HG02678 (cell line): ENCODE measurements at regions not wholly inside any gene's neighbourhood (a gene's known extent, or its start where the extent isn't known, plus 50 kb on each side); places are given as distances from the start of the nearest gene placed in this dataset.
A peak's percentile ranks its signal among the peaks of the same experiment; 100 is the strongest.

Experiments used
- ATAC-seq: cut with Tn5 transposase; IDR thresholded peaks from one replicate; pipeline ENCODE4 v1.9.1; 2021; ENCODE audit warnings: mild to moderate bottlenecking, moderate library complexity; ENCODE audit not compliant: unreplicated experiment

DNA sequence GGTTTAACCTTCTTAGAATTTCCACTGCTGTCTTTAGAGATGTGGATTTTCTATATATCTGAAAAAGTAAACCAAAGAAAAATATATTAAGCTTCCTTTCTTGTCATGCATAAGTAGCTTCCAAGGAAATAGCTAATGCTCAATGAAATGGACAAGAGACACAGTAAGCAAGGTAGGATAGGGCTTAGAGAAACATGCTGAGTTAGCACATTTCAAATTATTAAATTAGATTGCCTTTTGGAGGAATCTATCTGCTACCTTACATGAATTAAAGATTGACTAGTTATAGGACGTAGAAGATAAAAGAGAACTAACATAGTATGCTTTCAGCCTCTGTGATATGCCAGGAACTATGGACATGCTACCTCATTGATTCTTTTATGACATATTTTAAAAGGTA is 824.6 kb downstream of the TUSC7 start:
- ATAC-seq, result no peak

DNA sequence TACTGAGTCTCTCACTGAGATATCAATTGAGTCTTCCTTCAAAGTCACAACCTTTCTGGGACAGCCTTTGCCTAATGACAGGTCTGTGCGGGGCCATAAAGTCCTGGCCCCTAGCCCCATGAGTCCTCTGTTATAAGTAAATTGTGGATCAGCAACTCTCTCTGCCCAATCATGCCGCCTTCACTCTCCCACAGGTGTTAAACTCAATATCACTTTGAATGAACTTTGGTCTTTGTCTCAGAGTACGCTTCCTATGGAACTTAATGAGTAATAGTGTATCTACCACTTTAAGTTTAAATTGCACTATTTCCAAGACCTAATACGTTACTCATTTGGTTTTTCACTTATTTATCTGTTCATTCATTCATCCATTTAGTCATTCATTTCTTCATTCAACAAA is 826.4 kb downstream of the TUSC7 start:
- no peak for ATAC-seq

DNA sequence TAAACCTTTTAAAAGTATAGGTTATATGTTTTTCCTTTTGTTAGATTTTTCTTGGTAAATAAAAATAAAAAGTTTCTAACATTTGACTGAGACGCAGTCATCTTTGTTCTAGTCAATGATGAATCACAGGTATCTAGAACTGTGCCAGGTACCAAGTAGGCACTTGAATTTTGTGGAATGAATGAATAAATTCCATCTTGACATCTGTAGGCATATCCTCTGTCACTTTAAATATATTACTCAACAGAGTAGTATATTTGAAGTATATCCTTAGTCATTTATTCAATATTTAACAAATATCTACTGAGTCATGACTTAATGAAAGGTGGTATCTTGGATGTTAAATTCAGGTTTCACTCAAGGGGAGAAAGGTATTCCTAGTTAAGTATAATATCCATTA is 828.4 kb downstream of the TUSC7 start:
- ATAC-seq, result no peak

DNA sequence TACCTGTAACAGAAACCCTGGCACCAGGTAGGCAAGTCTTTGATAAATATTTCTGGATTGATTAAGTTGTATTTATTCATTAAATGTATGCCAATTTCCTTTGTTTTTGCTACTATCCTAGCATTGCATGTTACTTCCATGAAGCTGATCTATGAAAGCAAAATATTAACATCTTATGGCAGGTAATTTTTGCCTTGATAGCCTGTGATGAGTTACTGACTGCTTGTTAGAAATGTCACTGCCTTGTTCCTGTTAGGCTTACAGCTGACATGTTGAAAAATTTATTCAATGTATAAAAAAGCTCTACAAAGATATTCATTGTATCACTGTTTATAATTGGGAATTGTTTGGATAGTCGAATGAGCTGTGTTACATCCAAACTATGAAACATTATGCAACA is 830.1 kb downstream of the TUSC7 start:
- no peak for ATAC-seq

DNA sequence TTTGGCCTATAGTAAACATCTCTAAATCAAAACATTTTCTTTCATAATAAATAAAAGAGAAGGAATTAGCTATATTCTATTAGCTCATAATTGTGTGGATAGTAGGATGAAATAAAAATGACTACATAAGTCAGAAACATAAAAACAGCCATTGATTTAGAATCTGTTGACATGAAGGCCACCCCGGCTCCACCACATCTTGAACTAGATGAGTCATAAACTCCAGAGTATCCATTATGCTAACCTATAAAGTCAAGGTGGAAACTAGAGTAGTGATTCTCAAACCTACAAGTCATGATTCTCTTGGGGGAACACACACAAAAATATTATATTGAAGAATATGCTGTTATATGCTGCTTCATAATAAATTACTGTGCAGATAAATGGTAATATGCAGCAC is 831.0 kb downstream of the TUSC7 start:
- ATAC-seq, result no peak

DNA sequence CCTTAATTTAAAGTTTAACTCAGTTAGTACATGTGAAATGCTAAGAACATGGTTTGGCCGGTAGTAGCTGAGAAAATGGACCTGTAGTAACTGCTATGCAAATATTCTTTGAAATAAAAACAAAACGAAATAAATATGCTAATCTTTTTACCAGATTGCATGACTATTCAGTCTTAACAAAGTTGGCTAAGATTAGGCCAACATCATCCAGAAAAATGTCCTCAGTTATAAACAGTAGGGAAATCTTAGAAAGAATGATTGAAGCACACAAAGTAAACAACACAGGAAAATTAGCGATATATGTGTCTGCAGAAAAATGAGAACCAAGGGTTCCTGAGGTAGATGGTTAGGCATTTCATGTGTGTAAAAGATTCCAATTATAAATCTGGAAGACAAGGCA is 832.1 kb downstream of the TUSC7 start:
- no peak for ATAC-seq

DNA sequence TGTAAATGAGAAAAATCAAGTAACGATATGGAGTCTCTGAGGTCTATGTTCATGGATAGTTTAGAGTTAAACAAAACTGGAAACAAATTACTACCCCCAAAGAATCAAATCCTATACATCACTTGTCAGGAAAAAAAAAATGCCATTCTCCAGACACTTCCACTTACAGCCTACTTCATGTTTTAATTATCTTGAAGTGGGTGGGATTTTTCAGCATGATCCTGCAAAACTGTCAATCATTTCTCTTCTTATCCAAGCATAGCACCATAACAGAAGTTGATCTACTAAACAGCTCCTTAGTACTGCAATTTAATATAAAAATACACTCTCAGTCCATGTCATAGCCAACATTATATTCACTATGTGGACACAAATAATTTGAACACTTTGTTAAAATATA is 833.9 kb downstream of the TUSC7 start:
- no peak for ATAC-seq

DNA sequence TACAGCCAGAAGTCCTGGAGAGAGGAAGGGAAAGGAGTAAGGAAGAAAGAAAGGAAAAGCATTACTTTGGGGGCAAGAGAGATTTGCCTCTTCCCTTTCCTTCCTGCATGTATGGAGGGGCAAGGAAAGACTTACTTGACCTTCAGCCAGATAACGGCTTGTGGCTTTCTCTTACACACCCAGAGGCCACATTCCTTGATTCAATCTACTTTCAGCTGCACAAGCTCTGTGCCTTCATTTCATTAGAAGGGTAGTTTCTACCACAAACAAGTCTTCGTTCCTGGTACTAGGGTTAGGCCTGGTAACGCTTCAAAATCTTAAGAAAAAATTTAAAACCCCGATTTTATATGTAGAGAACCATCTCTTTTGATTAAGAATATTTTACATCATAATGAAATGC is 835.9 kb downstream of the TUSC7 start:
- ATAC-seq, result no peak

DNA sequence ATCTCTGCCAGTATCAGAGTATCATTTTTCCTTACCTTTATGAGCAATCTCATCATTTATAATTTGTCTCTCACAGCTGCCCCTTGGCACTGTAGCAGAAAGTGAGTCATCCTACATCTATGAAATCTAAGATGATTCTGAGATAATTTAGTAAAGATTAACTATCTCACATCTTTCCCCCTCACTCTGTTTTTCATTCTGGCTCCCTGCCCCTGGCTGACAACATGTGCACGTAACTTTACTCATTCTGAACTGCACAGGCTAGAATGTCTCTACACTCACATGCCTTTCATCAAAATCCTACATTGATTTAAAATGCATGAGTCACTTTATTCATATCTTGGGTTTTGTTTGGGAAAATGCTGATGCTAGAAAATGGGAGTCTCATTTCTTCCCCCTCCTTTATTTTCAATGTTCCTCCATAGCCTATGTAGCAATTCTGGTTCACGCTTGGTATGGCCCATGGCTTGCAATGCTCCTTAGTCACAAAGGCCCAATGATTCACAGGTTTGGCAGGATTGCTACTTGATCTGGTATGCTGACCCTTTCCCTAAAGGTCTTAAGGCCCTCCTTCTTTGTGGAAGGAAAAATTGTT is 838.5 kb downstream of the TUSC7 start:
- ATAC-seq, result no peak

DNA sequence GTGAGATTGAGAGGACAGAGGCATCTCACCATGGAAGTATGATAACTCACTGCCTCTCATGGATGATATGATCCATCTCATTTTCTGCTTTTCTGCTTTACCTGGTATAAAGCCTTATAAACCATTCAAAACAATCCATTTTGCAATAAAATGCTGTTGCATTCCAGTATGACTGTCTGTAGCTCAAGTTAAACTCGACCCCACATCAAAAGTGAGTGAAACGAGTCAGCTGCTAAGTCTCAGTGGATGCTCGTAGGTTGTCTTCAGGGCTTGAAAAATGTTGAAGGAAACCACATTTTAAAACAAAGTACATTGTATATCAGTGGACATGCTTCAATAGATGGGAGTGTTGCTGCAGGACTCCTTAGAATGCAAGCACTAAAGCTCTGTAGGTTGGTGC is 839.0 kb downstream of the TUSC7 start:
- ATAC-seq, result no peak

DNA sequence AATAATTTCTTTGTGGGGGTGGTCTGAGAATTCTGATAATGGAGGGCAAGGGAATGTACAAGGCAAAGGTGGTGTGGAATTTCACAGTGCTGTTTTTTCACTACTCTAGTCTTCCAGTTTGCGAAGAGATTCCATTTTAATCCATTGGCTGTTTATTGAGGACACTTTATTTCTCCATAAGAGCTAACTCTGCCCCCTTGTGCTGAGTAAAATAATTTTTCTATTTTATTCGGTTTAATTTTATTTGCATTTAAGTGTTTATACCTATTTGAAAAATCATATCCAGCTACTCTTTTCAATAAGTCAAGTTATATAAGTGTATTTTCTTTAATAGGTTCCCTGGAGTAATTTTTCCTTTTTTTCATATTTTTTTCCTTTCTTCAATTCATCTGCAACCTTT is 840.1 kb downstream of the TUSC7 start:
- ATAC-seq, result no peak

DNA sequence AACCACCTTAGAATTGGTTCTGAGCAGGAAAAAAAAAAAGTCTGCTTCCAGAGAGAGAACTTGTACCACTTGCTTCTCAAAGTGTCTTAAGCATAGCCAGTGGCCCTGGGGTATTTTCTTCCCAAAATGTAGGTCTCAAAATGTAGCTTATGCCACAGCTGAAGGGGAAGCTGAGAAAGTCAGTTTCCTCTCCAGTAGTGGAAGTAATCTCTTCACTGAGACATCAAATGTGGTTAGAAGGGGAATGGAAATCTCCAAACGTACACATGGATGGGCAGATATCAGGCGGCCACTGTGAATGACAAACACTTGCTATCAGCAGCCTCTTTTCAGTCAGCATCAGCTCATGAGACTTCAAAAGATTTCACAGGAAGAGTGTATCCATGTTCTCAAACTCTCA is 841.2 kb downstream of the TUSC7 start:
- no peak for ATAC-seq

DNA sequence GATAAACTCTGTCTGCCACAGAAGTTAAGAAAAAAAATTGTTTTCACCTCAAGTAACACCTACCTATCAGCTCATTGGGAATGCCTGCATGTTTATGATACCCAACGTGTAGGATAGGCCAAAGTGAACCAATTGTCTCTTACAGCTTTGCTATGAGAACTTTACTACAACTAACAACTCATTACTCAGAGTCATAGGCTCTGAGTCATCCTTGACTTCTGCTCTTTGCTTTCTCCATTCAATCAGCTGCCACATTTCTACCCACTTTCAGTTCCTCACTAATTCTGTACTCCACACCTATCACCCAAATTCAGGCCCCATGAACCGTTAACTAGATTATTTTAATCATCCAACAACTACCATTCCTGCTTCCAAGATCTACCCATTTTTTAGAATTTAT is 843.9 kb downstream of the TUSC7 start:
- ATAC-seq, result peak; percentile 78

DNA sequence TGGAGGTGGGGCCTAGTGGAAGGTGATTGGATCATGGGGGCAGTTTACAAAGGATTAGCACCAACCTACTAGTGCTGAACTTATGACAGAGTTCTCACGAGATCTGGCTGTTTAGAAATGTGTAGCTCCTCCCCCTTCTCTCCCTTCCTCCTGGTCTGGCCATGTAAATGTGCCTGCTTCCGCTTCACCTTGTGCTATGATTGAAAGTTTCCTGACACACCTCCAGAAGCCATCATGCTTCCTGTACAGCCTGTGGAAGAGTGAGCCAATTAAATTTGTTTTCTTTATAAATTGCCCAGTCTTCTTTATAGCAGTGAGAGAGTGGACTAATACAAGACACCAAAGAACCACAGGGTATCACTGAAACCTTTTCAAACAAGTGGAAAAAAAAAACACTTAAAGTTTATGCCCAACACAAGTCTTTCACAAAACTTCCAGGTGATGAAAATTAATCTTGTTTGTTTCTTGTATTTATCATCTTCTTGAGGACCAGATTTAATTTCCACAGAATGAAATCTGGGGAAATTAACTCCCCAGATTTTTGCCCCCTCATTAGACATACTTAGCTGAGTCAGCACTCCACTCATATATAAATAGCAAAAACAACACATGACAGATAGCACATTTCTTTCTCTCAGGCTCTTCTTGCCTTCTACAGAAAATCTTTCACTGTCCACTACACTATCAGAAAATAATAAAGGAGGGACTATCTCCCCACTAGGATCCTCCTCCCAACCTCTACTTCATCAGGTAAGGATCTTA is 847.2 kb downstream of the TUSC7 start:
- no peak for ATAC-seq

DNA sequence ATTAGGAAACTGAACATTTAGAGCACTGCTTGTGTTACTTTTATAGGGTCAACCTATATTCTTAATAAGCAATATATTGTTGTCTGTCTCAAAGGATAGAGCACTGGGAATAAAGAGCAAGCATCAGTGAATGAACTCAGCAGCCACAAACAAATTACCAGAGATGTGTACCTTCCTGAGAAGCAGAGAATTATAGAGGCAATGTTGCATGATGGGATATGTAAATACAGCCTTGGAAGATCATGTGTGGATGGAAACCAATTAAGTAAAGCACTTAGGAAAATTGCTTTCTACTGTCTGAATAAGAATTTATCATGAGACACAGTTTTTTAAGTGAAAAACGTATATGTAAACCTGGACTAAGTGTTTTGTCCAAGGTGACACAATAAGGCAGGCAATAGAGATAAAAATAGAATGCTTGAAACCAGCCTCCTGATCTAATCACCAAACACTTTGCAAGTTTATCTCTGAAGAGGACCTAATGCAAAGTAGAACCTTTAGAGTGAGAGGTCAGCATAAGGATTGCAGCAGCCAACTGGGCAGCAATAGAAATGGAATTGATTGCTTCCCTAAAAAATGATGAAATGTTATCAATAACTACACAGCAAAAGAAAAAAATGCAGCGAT is 848.0 kb downstream of the TUSC7 start:
- ATAC-seq, result no peak

DNA sequence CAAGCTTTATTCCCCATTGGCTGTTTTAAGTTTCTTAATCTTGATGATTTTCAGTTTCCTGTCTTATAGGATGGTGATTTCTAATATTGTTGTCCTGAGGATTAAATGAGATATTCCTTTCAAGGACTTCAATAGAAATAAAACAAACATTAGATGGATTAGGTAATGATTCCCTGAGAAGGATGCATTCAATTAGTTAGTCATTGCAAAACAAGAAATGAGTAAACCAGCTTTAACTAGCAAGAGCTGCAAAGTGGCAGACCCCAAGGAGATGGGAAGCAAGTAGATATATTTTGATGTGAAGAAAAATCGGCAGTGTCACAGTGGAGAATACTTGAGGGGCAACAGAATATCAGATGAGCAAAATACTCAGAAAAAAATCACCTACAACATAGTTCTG is 849.1 kb downstream of the TUSC7 start:
- ATAC-seq, result no peak

DNA sequence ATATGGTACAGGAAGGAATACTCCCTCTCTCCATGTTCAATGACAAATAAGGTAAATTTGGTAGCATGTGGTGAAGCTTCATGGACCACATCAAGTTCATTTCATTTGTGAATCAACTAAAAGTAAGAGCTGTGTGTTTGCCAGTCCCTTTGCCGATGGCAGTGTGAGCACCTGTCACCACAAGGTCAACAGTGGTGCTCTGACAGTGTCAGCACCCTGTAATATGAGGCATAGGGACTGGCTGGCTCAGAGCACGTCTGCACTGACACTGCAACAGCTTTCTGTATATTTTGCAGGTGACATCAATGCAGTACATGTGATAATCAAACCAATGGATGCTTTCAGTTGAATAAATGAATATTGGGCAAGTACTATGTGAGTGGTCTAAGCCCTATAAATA is 852.4 kb downstream of the TUSC7 start:
- no peak for ATAC-seq

DNA sequence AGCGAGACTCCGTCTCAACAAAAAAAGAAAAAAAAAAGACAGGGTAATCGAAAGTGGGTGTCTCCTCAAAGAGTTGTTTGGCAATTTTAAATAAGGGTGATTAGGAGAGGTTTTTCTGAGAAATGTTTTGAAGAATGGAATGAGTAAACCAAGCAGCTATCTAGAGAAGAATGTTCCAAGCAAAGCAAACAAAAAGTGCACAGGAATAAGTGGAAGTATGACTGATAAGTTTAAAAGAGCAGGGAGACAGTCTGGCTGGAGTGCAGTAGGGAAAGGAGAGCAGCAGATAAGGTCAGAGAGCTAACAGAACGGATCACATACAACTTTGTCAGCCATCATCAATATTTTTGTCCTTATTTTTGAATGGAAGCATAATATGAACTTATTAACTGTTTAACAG is 853.5 kb downstream of the TUSC7 start:
- no peak for ATAC-seq

DNA sequence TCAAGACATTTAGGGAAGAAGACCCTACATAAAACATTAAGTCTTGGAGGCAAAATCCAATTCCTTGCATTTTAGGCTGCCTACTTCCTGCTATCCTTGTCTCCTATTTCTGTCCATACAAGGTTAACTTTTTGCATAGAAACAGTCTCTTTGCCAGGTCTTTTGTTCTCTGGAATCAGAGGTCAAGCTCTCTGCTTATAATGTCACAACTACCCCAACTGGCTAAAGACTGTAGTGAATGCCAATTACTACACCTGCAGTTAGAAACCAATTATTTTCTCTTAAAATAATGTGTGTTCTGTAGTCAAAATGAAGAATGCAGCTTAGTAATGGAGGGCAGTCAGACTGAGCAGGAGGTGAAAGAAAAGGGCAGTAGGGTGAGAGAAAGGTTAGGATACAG is 856.2 kb downstream of the TUSC7 start:
- no peak for ATAC-seq

DNA sequence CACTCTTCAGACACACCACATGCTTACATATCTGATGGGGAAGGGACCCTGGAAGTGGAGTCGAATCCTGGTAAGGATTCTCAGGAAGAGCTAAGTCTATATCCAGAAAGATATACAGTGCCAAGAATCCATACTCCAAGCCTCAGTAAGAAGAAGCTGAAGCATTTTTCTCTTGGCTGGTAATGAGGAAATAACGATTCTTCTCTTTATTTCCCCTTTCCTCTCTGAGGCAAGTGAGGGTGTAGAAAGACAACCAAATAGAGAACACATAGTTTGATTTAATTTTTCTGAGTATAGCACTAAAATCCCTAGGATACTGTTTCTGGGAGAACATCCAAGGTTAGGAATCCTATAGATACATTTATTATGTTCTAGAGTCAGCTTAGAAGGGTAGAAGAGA is 857.3 kb downstream of the TUSC7 start:
- ATAC-seq, result no peak

DNA sequence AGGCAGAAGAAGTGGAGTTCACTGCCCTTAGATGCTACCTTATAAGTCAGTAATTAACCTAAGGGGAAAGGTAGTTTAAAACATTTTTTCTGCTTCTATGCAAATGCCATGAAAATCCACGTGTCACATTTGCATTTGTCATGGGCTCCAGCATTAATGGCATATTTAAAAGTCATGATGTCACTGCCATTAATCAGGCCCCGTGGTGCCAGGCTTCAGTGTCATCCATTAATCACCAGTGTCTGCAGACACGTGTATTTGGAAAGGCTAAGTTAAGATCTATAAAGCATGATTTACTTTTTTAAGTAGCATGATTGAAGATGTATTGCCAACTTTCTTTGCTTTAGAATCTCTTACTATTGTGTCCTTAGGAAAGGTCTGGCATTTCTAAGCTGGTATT is 857.8 kb downstream of the TUSC7 start:
- no peak for ATAC-seq

DNA sequence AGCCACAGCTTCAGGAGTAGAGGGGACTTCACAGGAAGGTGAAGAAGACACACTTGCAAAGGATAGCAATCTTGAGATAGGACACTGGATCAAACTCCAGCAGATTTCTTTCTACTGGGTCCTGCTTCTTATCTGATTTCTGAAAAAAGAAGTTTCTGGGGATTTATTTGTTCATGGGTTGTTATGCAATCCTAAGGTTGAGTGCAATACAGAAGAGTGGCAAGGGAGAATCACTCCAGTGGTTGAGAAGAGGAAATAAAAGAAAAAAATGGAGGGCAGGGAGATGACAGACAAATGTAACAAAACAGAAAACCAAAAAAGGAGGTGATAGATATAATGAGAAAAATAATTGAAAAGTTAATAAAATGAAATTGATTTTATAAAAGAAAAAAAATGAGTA is 858.3 kb downstream of the TUSC7 start:
- no peak for ATAC-seq

DNA sequence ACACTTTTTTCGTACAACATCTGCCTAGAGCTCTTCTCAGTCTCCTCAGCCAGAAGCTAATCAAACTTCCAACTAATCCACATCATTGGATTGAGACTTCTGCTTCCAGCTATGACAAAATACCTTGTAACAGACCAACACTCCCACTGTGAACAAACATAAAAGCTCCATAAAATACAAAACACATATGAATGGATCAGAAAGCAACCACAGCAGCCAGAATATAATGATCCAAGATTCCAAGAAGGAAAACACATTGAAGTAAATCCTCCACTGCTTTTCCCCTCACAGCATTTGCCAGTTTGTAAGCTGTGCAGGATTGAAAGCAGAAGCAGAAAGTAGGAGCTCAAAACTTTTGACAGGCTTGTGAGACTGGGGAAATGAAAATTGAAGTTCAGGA is 863.2 kb downstream of the TUSC7 start:
- ATAC-seq, result no peak
